COLO668 (cell line): ENCODE measurements at regions not wholly inside any gene's neighbourhood (a gene's known extent, or its start where the extent isn't known, plus 50 kb on each side); places are given as distances from the start of the nearest gene placed in this dataset.

ENCODE experiments used
- DNase-seq: peaks from one replicate; lab custom pipeline; 2025; ENCODE audit not compliant: unreplicated experiment; lab: John Stamatoyannopoulos, UW

- no peak for DNase-seq
These were observed 402.6 kb downstream of the TTLL7 start for GRCh38 chr1:83596331-83596730.

- no peak for DNase-seq
These were observed 405.9 kb downstream of the TTLL7 start for GRCh38 chr1:83593073-83593472.

GRCh38 chr1:83588140-83588539 lies 410.8 kb downstream of the TTLL7 start:
- DNase-seq = no peak

GRCh38 chr1:83583351-83584014 lies 415.4 kb downstream of the TTLL7 start:
- DNase-seq = peak; percentile 80

GRCh38 chr1:83581747-83582146 lies 417.2 kb downstream of the TTLL7 start:
- no peak for DNase-seq

- DNase-seq = no peak
These were observed 424.1 kb downstream of the TTLL7 start for GRCh38 chr1:83574791-83575190.

- no peak for DNase-seq
These were observed 425.2 kb downstream of the TTLL7 start for GRCh38 chr1:83573776-83574175.

- no peak for DNase-seq
These were observed 427.4 kb downstream of the TTLL7 start for GRCh38 chr1:83571536-83571935.

GRCh38 chr1:83561346-83561745 lies 437.6 kb downstream of the TTLL7 start:
- no peak for DNase-seq

GRCh38 chr1:83559129-83559840 lies 439.6 kb downstream of the TTLL7 start:
- no peak for DNase-seq

- DNase-seq = no peak
These were observed 443.1 kb downstream of the TTLL7 start for GRCh38 chr1:83555871-83556270.

- DNase-seq = no peak
These were observed 444.8 kb downstream of the TTLL7 start for GRCh38 chr1:83554174-83554573.

GRCh38 chr1:83552820-83553219 lies 446.1 kb downstream of the TTLL7 start:
- DNase-seq = no peak

GRCh38 chr1:83548311-83548710 lies 450.6 kb downstream of the TTLL7 start:
- no peak for DNase-seq

- no peak for DNase-seq
These were observed 451.0 kb downstream of the TTLL7 start for GRCh38 chr1:83547901-83548300.

- no peak for DNase-seq
These were observed 452.1 kb downstream of the TTLL7 start for GRCh38 chr1:83546874-83547273.

- DNase-seq = no peak
These were observed 453.7 kb downstream of the TTLL7 start for GRCh38 chr1:83545066-83545862.

- no peak for DNase-seq
These were observed 455.5 kb downstream of the TTLL7 start for GRCh38 chr1:83543222-83543973.

- no peak for DNase-seq
These were observed 467.2 kb downstream of the TTLL7 start for GRCh38 chr1:83531521-83532309.

GRCh38 chr1:83530506-83530905 lies 468.4 kb downstream of the TTLL7 start:
- DNase-seq = no peak
